Liver (tissue), 8 donors: ENCODE measurements at regions not wholly inside any gene's neighbourhood (a gene's known extent, or its start where the extent isn't known, plus 50 kb on each side); places are given as distances from the start of the nearest gene placed in this dataset.

Source experiments
- DNase-seq: peaks from one replicate; pipeline ENCODE4 v3.0.0-alpha.2; 2017; ENCODE audit warnings: low spot score
- H3K27ac ChIP-seq, 2 donors: one replicate each; pipeline ENCODE4 v1.7.0; 2013; ENCODE audit warnings: inconsistent platforms in 2 of 2, low read length in 2 of 2, control low read depth in 1 of 2, low read depth in 1 of 2, mild to moderate bottlenecking in 1 of 2
- H3K27me3 ChIP-seq, 4 donors: one replicate each; pipeline versions ENCODE4 v1.6.1 to v1.7.0; 2013; ENCODE audit warnings: low read length in 3 of 4, inconsistent platforms in 1 of 4, mild to moderate bottlenecking in 1 of 4, moderate library complexity in 1 of 4; ENCODE audit not compliant: control insufficient read depth in 4 of 4, insufficient read depth in 4 of 4
- H3K36me3 ChIP-seq, 4 donors: one replicate each; pipeline versions ENCODE4 v1.6.1 to v1.7.0; 2013; ENCODE audit warnings: low read length in 3 of 4, mild to moderate bottlenecking in 3 of 4, low read depth in 1 of 4, moderate library complexity in 1 of 4; ENCODE audit not compliant: control insufficient read depth in 4 of 4, insufficient read depth in 3 of 4
- H3K4me1 ChIP-seq, 4 donors: one replicate each; pipeline versions ENCODE4 v1.6.1 to v1.7.0; 2013; ENCODE audit warnings: low read length in 3 of 4, mild to moderate bottlenecking in 3 of 4, moderate library complexity in 1 of 4; ENCODE audit not compliant: control insufficient read depth in 4 of 4, insufficient read depth in 4 of 4
- H3K4me3 ChIP-seq, 3 donors: one replicate each; pipeline versions ENCODE4 v1.6.1 to v1.7.0; 2013; ENCODE audit warnings: low read length in 3 of 3, control low read depth in 1 of 3, low read depth in 1 of 3, mild to moderate bottlenecking in 1 of 3
- H3K9ac ChIP-seq, 2 donors: one replicate each; pipeline ENCODE4 v1.7.0; 2013; ENCODE audit warnings: low read length in 2 of 2, mild to moderate bottlenecking in 2 of 2, moderate library complexity in 2 of 2, control low read depth in 1 of 2, low read depth in 1 of 2
- H3K9me3 ChIP-seq, 4 donors: one replicate each; pipeline versions ENCODE4 v1.6.1 to v1.7.0; 2013; ENCODE audit warnings: low read length in 3 of 4; ENCODE audit not compliant: control insufficient read depth in 4 of 4
- ATF3 ChIP-seq: IDR thresholded peaks from 2 replicates; pipeline ENCODE4 v1.6.1; 2016; ENCODE audit warnings: antibody characterized with exemption
- CTCF ChIP-seq: fragments of 150-350 bp; IDR thresholded peaks from 2 replicates; pipeline ENCODE4 v1.5.1; 2017; ENCODE audit warnings: improper control_type of control experiment, low read depth, low read length; ENCODE audit not compliant: missing input control
- EGR1 ChIP-seq, 2 donors: IDR thresholded peaks; 2 replicates each; pipeline ENCODE4 v1.6.1; 2016 to 2018; ENCODE audit warnings: antibody characterized with exemption in 2 of 2, low read depth in 2 of 2
- FOXA1 ChIP-seq: IDR thresholded peaks from 2 replicates; pipeline ENCODE4 v1.6.1; 2016; ENCODE audit warnings: antibody characterized with exemption
- FOXA2 ChIP-seq: IDR thresholded peaks from 2 replicates; pipeline ENCODE4 v1.6.1; 2016; ENCODE audit warnings: antibody characterized with exemption
- GABPA ChIP-seq, 2 donors: IDR thresholded peaks in 1 of 2; conservative IDR thresholded peaks in 1 of 2; 2 replicates each; pipeline ENCODE4 v1.6.1; 2016; ENCODE audit warnings: antibody characterized with exemption in 2 of 2, mild to moderate bottlenecking in 1 of 2, moderate library complexity in 1 of 2
- HNF4G ChIP-seq: IDR thresholded peaks from 2 replicates; pipeline ENCODE4 v1.6.1; 2016; ENCODE audit warnings: antibody characterized with exemption
- JUND ChIP-seq, 2 donors: IDR thresholded peaks; 2 replicates each; pipeline ENCODE4 v1.6.1; 2016; ENCODE audit warnings: antibody characterized with exemption in 2 of 2
- MAX ChIP-seq: IDR thresholded peaks from 2 replicates; pipeline ENCODE4 v1.6.1; 2016; ENCODE audit warnings: antibody characterized with exemption
- NR2F2 ChIP-seq: IDR thresholded peaks from 2 replicates; pipeline ENCODE4 v1.6.1; 2016; ENCODE audit warnings: antibody characterized with exemption
- RXRA ChIP-seq, 2 donors: IDR thresholded peaks; 2 replicates each; pipeline ENCODE4 v1.6.1; 2017 to 2018; ENCODE audit warnings: antibody characterized with exemption in 2 of 2, mild to moderate bottlenecking in 1 of 2
- SP1 ChIP-seq: IDR thresholded peaks from 2 replicates; pipeline ENCODE4 v1.6.1; 2018; ENCODE audit warnings: antibody characterized with exemption, mild to moderate bottlenecking
- TAF1 ChIP-seq: conservative IDR thresholded peaks from 2 replicates; pipeline ENCODE4 v1.6.1; 2016; ENCODE audit warnings: antibody characterized with exemption, mild to moderate bottlenecking
- YY1 ChIP-seq: IDR thresholded peaks from 2 replicates; pipeline ENCODE4 v1.6.1; 2016; ENCODE audit warnings: antibody characterized with exemption, mild to moderate bottlenecking
- ZBTB33 ChIP-seq: IDR thresholded peaks from 2 replicates; pipeline ENCODE4 v1.6.1; 2016; ENCODE audit warnings: antibody characterized with exemption
- WGBS: extraction: QIAGEN DNeasy Blood & Tissue Kit; methylation state at CpG from one replicate; pipeline ENCODE4 v1.1.7; 2013; 5-methylcytosine and 5-hydroxymethylcytosine counted together
- TF ChIP-seq, protein P1 (sequence below): IDR thresholded peaks from 2 replicates; pipeline ENCODE4 v1.6.1; 2016; ENCODE audit warnings: antibody characterized with exemption, mild to moderate bottlenecking
- donor health status: healthy.
- donor health status: healthy.
- donor health status: healthy.
- donor health status: healthy.
- donor health status: healthy.

DNA sequence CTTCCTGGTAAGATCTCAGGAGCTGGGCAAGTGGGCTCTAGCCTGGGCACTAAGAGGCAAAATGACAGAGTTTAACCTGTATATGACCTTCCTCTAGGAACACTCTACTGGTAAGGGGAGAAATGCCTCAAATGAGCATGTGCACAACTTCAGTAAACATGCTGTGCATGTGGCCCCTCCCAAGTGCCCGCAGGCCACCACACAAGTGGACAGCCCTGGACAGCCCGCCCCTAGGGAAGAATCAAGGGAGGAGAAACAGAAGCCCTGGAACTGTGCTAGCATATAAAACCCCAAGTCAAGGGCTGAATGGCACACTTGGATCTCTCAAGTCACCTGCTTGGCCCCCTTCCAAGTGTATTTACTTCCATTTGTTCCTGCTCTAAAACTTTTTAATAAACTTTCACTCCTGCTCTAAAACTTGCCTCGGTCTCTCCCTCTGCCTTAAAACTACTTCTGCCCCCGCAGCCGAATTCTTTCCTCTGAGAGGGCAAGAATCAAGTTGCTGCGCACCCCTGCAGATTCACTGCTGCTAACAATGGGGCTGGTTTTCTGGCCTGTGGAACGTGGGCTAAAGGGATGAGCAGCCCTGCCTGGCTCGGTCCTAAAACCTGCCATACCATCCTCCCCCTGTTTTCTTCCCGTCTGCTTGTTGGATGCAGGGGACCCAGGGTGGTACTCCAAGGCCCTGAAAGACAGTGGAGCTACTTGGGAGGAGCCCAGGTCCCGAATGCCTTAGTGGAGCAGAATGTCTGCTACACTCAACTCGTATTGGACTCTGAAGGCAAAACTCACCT, 93.5 kb downstream of the IER5 start:
- Histone ChIP-seq H3K27me3 (no peaks in the 10 kb centered on the region), H3K4me3 (no peak overlapping the region)
- TF ChIP-seq CTCF = no peak
- TF ChIP-seq FOXA1 = no peak
- TF ChIP-seq JUND (IDR thresholded peaks at IDR 0.05) = no peak
- TF ChIP-seq ATF3 = no peak
- TF ChIP-seq HNF4G = no peak
- TF ChIP-seq EGR1 (IDR thresholded peaks at IDR 0.05; ENCODE audit: low read depth in 2 of 2) = no peak
- TF ChIP-seq RXRA (IDR thresholded peaks at IDR 0.05) = no peak
- no peak for TF ChIP-seq TAF1
- no peak for TF ChIP-seq NR2F2
- TF ChIP-seq ZBTB33 = no peak
- TF ChIP-seq FOXA2 = no peak
- TF ChIP-seq GABPA (IDR thresholded peaks at IDR 0.05 in 1 of 2, conservative IDR thresholded peaks at IDR 0.05 in 1 of 2) = no peak
- TF ChIP-seq SP1 = no peak
- TF ChIP-seq, protein P1, sequence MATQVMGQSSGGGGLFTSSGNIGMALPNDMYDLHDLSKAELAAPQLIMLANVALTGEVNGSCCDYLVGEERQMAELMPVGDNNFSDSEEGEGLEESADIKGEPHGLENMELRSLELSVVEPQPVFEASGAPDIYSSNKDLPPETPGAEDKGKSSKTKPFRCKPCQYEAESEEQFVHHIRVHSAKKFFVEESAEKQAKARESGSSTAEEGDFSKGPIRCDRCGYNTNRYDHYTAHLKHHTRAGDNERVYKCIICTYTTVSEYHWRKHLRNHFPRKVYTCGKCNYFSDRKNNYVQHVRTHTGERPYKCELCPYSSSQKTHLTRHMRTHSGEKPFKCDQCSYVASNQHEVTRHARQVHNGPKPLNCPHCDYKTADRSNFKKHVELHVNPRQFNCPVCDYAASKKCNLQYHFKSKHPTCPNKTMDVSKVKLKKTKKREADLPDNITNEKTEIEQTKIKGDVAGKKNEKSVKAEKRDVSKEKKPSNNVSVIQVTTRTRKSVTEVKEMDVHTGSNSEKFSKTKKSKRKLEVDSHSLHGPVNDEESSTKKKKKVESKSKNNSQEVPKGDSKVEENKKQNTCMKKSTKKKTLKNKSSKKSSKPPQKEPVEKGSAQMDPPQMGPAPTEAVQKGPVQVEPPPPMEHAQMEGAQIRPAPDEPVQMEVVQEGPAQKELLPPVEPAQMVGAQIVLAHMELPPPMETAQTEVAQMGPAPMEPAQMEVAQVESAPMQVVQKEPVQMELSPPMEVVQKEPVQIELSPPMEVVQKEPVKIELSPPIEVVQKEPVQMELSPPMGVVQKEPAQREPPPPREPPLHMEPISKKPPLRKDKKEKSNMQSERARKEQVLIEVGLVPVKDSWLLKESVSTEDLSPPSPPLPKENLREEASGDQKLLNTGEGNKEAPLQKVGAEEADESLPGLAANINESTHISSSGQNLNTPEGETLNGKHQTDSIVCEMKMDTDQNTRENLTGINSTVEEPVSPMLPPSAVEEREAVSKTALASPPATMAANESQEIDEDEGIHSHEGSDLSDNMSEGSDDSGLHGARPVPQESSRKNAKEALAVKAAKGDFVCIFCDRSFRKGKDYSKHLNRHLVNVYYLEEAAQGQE = no peak
- no peak for TF ChIP-seq MAX
- TF ChIP-seq YY1 = no peak

More for the DNA sequence above, 93.5 kb downstream of the IER5 start:
- 75% methylated on average over 11 of the region's 11 CpGs for WGBS
- no peaks in the 10 kb centered on the region for H3K9me3 ChIP-seq
- H3K4me1 ChIP-seq = no peaks in the 10 kb centered on the region
- no peak overlapping the region for H3K9ac ChIP-seq
- no peaks in the 10 kb centered on the region for H3K36me3 ChIP-seq
- DNase-seq = no peak
- no peak overlapping the region for H3K27ac ChIP-seq
